ENCODE measurements at regions not wholly inside any gene's neighbourhood (a gene's known extent, or its start where the extent isn't known, plus 50 kb on each side); places are given as distances from the start of the nearest gene placed in this dataset.

GRCh38 chrX:95626748-95627147 is 1057.9 kb upstream of the DIAPH2 start:
- TF ChIP-seq CTCF (conservative IDR thresholded peaks at IDR 0.05; ENCODE audit: low read depth, low read length) (no peak), EZH2 (IDR thresholded peaks at IDR 0.05; ENCODE audit: borderline replicate concordance, low read depth, low read length, poor library complexity, severe bottlenecking) (no peak)

Measured in A673 (cell line).